ENCODE measurements at regions not wholly inside any gene's neighbourhood (a gene's known extent, or its start where the extent isn't known, plus 50 kb on each side); places are given as distances from the start of the nearest gene placed in this dataset.

- Histone ChIP-seq H3K36me3 (no peaks in the 10 kb centered on the region), H3K27me3 (no peaks in the 10 kb centered on the region), H3K9me3 (no peaks in the 10 kb centered on the region), H3K4me1 (no peaks in the 10 kb centered on the region), H3K4me3 (no peak overlapping the region), H3K27ac (no peak overlapping the region)
- no peak for TF ChIP-seq CTCF (IDR thresholded peaks at IDR 0.05)
- TF ChIP-seq EP300 (IDR thresholded peaks at IDR 0.05) = no peak
- TF ChIP-seq POLR2A (IDR thresholded peaks at IDR 0.05) = no peak
- DNase-seq (ENCODE audit: low spot score in 2 of 2) = no peak
- WGBS, 2 donors = 59 to 72% methylated on average over 2 of the region's 2 CpGs
Observed at GRCh38 chr12:69085852-69086251, 152.9 kb upstream of the CPM start.

DNA sequence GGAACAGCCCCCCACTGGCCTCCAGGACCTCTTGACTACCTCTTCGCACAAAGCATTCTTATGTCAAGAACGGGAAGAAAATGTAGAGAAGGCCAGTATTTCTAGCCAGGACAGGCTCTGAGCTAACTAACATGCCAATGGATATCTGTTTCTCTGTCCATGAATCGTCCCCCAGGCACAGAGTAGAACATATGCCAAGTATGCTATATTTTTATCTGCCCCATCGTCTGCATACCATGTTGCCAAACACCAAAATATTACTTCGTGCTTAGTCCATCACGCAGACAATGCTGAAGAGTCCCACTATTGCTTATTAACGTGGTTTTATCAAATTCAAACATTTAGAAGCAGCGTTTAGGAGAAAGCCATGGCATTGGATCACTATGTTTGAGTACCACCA lies 151.4 kb upstream of the CPSF6 start:
- Histone ChIP-seq H3K27me3 (no peaks in the 10 kb centered on the region), H3K4me1 (no peaks in the 10 kb centered on the region), H3K9me3 (no peaks in the 10 kb centered on the region), H3K27ac (no peak overlapping the region), H3K4me3 (no peak overlapping the region), H3K36me3 (no peaks in the 10 kb centered on the region)
- DNase-seq (ENCODE audit: low spot score in 2 of 2) = no peak
- TF ChIP-seq CTCF (IDR thresholded peaks at IDR 0.05) (no peak), EP300 (IDR thresholded peaks at IDR 0.05) (no peak), POLR2A (IDR thresholded peaks at IDR 0.05) (no peak)
- 83% methylated on average over 8 of the region's 8 CpGs for WGBS, 2 donors

DNA sequence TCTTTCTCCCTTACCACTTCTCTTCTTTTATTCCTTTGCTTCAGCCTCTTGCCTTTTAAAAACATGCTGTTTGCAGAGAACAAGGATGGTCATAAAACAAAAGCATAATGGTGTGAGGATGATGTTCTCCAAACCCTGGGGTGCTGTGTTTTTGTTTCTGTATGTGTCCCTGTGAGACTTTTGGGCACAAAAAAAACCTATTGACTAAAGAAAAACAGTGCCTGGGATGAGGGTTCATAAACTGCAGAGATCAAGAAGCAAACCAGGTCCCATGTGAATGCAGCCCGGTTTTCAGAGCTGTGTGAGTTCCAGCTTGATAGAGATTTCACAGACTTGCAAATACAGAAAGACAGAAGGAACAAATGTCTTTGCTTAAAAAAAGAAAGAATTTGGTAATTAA lies 148.6 kb upstream of the CPSF6 start:
- H3K4me3 ChIP-seq = no peak overlapping the region
- H3K27me3 ChIP-seq = no peaks in the 10 kb centered on the region
- WGBS, 2 donors = 21 to 31% methylated on average over 1 of the region's 1 CpG
- no peak for TF ChIP-seq POLR2A (IDR thresholded peaks at IDR 0.05)
- TF ChIP-seq CTCF (IDR thresholded peaks at IDR 0.05) = no peak
- no peak for TF ChIP-seq EP300 (IDR thresholded peaks at IDR 0.05)
- H3K36me3 ChIP-seq = no peaks in the 10 kb centered on the region
- H3K4me1 ChIP-seq = no peaks in the 10 kb centered on the region
- H3K9me3 ChIP-seq = no peaks in the 10 kb centered on the region
- DNase-seq (ENCODE audit: low spot score in 2 of 2) = no peak
- no peak overlapping the region for H3K27ac ChIP-seq

DNA sequence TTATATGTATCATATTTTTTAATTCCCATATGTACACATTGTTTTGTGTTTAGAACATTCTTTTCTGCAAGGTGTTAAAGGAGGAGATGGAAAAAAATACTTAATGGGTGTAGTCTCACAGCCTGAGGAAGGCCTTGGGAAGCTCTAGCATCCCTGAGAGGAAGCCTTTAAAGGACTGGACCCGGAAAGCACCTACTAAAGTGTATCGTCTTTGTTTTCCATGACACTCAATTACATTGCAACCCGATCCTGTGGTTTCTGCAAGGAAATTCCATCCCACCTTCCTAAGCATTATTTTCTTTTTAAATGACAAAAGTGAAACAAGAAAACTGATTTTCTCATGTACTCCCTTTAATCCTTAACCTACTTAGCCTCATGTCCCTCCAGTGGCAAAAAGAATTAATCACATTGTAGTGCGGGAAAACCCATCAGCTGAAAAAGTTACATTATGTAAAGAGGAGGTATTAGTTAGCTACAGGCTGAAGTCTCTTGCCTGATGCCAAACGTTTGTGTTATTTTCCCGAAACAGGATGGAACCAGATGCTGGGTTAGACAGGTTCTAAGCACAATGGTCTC lies 147.8 kb upstream of the CPSF6 start:
- no peak for TF ChIP-seq POLR2A (IDR thresholded peaks at IDR 0.05)
- TF ChIP-seq CTCF (IDR thresholded peaks at IDR 0.05) = no peak
- no peak for TF ChIP-seq EP300 (IDR thresholded peaks at IDR 0.05)
- 42 to 56% methylated on average over 6 of the region's 6 CpGs for WGBS, 2 donors
- Histone ChIP-seq H3K4me3 (no peak overlapping the region), H3K27ac (no peak overlapping the region), H3K4me1 (no peaks in the 10 kb centered on the region), H3K27me3 (no peaks in the 10 kb centered on the region), H3K9me3 (no peaks in the 10 kb centered on the region), H3K36me3 (no peaks in the 10 kb centered on the region)
- no peak for DNase-seq (ENCODE audit: low spot score in 2 of 2)

DNA sequence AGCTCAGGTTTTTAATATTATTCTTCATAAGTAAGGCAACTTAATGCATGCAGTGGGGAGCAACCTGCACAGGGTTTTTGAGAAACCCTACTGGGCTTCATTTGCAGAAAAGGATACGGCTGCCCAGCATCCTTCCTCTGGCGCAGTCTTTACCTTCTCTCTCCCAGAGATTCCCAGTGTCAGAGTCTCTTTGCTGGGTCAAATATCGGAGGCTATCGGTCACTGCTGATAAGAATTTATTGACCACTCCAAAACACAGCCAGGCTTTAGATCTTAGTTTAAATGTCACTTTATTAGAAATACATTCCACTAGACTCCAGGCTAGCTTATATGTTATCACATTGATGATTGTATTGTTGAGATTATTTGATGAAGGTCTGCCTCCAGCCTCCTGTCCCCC lies 147.2 kb upstream of the CPSF6 start:
- Histone ChIP-seq H3K4me1 (no peaks in the 10 kb centered on the region), H3K27me3 (no peaks in the 10 kb centered on the region), H3K9me3 (no peaks in the 10 kb centered on the region), H3K36me3 (no peaks in the 10 kb centered on the region), H3K27ac (no peak overlapping the region), H3K4me3 (no peak overlapping the region)
- TF ChIP-seq EP300 (IDR thresholded peaks at IDR 0.05) (no peak), POLR2A (IDR thresholded peaks at IDR 0.05) (no peak), CTCF (IDR thresholded peaks at IDR 0.05) (no peak)
- DNase-seq (ENCODE audit: low spot score in 2 of 2) = no peak
- WGBS, 2 donors = 90 to 99% methylated on average over 4 of the region's 4 CpGs

All from tibial nerve (tissue), 4 donors.